ENCODE measurements at regions not wholly inside any gene's neighbourhood (a gene's known extent, or its start where the extent isn't known, plus 50 kb on each side); places are given as distances from the start of the nearest gene placed in this dataset.

DNA sequence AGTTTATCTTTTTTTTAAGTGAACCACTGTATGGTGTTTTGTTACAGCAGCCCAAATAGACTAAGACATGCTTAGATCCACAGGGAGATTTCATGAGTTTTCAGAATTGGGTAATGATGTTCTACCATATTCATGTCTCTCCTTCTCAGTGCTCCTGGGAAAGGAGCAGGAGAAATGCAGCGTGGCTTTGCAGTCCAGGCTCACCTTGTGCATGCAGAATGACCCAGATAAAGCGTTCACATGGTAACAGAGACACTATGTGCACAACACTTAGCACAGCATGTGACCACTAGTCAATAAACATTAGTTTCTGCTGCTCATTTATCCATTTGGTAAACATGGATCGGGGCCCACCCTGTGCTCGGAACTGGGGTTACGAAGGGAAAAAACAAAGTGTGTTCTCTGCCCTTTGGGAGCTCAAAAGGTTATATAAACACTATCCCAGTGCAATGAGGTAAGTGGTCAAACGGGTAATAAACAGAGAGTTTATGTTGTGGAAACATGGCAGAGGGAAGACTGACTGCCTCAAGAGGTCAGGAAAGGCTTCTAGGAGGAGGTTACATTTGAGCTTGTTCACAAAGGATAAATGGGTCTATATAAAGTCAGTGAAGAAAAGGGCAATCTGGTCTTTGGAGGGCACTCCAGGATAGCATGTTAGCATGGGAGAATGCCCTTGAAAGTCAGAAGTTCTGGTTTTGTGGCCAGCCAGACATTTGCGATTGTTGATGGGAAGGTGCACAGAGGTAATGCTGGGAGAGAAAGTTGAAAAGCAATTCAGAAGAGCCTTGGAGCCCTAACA lies 299.2 kb downstream of the TDRD15 start:
- 73 to 84% (median 79%) methylated on average over 7 of the region's 7 CpGs for WGBS, 4 donors
- intact Hi-C loops (cut with DNase I) = no loop called here
- H3K9me3 ChIP-seq = no peaks in the 10 kb centered on the region

GRCh38 chr2:21423854-21424253 lies 300.1 kb downstream of the TDRD15 start:
- no peaks in the 10 kb centered on the region for H3K36me3 ChIP-seq
- 62 to 77% (median 74%) methylated on average over 5 of the region's 5 CpGs for WGBS, 4 donors
- peak in 2 of 4 donors; percentile 27 to 44 for ATAC-seq
- H3K4me3 ChIP-seq = no peak overlapping the region
- TF ChIP-seq POLR2A (IDR thresholded peaks at IDR 0.05) = no peak
- no peak for TF ChIP-seq CTCF (IDR thresholded peaks at IDR 0.05)
- H3K27ac ChIP-seq = no peak overlapping the region
- peaks cover 0 to 12% (median 0%) of the 10 kb centered on the region in 12 donors for H3K4me1 ChIP-seq
- no peaks in the 10 kb centered on the region for H3K9me3 ChIP-seq
- no peaks in the 10 kb centered on the region for H3K27me3 ChIP-seq
- intact Hi-C loops (cut with DNase I) = no loop called here
- DNase-seq = no peak

More for the DNA sequence above, 299.2 kb downstream of the TDRD15 start:
- no peak overlapping the region for H3K4me3 ChIP-seq
- no peaks in the 10 kb centered on the region for H3K27me3 ChIP-seq
- no peak for ATAC-seq
- no peak overlapping the region for H3K27ac ChIP-seq
- peaks cover 0 to 12% (median 0%) of the 10 kb centered on the region in 12 donors for H3K4me1 ChIP-seq
- H3K36me3 ChIP-seq = no peaks in the 10 kb centered on the region
- DNase-seq = no peak
- no peak for TF ChIP-seq POLR2A (IDR thresholded peaks at IDR 0.05)

DNA sequence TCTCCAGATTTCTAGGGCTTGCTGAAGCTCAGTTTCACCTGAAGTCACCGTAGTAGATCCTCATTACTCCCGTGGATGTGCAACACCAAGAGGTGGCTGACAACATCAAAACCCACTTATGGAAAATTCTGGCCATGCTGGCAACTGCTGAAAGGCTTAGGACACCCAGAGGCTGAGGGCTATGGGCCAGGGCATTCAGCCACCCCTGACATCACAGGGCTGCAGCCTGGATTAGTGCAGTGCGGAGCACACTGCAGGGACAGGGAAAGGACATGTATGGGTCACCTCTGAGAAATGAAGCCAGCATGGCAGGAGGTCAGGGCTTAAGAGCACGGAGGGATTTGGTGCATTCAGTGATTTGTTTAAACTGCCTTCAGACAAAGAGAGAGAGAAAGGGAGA lies 300.6 kb downstream of the TDRD15 start:
- Histone ChIP-seq H3K27me3 (no peaks in the 10 kb centered on the region), H3K36me3 (no peaks in the 10 kb centered on the region), H3K27ac (no peak overlapping the region), H3K9me3 (no peaks in the 10 kb centered on the region), H3K4me1 (peaks cover 0 to 12% (median 0%) of the 10 kb centered on the region in 12 donors), H3K4me3 (no peak overlapping the region)
- ATAC-seq (peak; percentile 70 to 96 (median 89)), DNase-seq (peak in 4 of 5 donors; percentile 8 to 66 (median 46))
- intact Hi-C loops (cut with DNase I) = no loop called here
- no peak for TF ChIP-seq POLR2A (IDR thresholded peaks at IDR 0.05)
- no peak for TF ChIP-seq CTCF (IDR thresholded peaks at IDR 0.05)
- WGBS, 4 donors = 52 to 84% (median 62%) methylated on average over 4 of the region's 4 CpGs

DNA sequence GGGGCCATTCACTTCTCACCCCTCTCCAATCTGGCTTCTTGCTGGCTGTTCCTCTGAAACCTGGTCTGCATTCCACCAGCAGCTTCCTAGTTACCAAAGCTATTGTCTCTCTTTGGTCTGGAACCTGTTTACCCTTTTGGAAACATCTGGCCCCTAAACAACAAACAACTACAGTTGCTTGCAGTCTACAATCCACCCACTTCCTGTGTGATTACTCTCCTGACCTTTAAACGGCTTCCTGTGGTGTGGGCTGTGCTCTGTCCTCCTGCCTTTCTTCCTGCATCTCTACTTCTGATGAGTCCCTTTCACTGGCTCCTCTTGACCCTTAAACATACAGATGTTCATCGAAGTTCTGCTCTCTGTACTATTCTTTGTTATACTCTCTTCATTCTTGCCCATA lies 303.8 kb downstream of the TDRD15 start:
- Histone ChIP-seq H3K27ac (no peak overlapping the region), H3K27me3 (no peaks in the 10 kb centered on the region), H3K9me3 (no peaks in the 10 kb centered on the region), H3K4me3 (no peak overlapping the region), H3K36me3 (no peaks in the 10 kb centered on the region), H3K4me1 (peaks cover 0 to 12% (median 0%) of the 10 kb centered on the region in 12 donors)
- WGBS, 4 donors = 52 to 69% (median 56%) methylated on average over 2 of the region's 2 CpGs
- intact Hi-C loops (cut with DNase I) = no loop called here
- no peak for ATAC-seq
- DNase-seq = no peak
- TF ChIP-seq POLR2A (IDR thresholded peaks at IDR 0.05) = no peak
- TF ChIP-seq CTCF (IDR thresholded peaks at IDR 0.05) = no peak

Measured in heart left ventricle (tissue), 16 donors.